ENCODE measurements at regions not wholly inside any gene's neighbourhood (a gene's known extent, or its start where the extent isn't known, plus 50 kb on each side); places are given as distances from the start of the nearest gene placed in this dataset.
A peak's percentile ranks its signal among the peaks of the same experiment; 100 is the strongest.

DNA sequence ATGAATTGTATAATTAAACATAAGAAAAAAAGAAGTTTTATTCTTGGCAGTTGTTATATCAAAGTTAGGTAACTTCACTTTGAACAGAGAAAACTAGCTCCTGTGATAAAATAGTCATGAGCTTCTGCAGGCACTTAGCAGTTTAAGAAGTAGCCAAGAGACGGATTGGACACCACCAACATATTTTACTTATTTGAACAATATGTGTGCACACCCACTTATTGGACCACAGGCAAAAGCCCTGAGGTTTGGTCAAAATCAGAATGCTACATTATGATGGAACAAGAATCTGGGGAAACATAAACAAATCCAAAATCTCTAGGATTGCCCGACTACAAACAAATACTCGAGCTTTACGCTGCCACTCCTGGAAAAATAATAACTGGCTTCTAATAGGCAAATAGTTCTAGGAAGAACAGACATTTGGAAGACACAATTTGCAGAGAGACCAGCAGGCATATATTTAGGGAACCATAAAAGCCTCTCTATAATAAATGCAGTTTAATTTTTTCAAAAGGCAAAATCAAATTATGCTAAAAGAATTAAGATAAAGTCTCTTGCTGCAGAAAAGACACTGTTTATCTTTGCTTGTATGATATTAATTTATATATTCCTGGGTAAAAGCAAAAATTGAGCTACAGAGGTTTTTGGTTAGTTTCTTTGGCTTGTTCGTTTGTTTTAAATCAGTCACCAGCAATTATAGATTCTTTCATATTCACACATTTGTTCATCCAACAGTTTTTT, 117.9 kb downstream of the CDC42EP3 start:
- ATAC-seq, result no peak
- no peaks in the 10 kb centered on the region for H3K36me3 ChIP-seq (ENCODE audit: control insufficient read depth, insufficient read depth, low read length)
- no peak for FAIRE-seq
- no peak overlapping the region for H3K9ac ChIP-seq (ENCODE audit: insufficient read depth in 1 of 2, low read depth in 2 of 2, low read length in 2 of 2)
- ChIA-PET POLR2A (no interaction called here), CTCF (ENCODE audit: low intra/inter-chr PET ratio) (no interaction called here)
- DNase-seq (ENCODE audit: extremely low read depth in 1 of 4, low spot score in 3 of 4), result no peak
- H4K20me1 ChIP-seq (replicated peaks; ENCODE audit: control insufficient read depth, insufficient read depth, low read length), result no peaks in the 10 kb centered on the region
- WGBS (ENCODE audit: insufficient coverage, low coverage, missing lambda C conversion rate), result 56% methylated on average over 5 of the region's 5 CpGs
- no peaks in the 10 kb centered on the region for H3K9me3 ChIP-seq (replicated peaks; ENCODE audit: control insufficient read depth, insufficient read depth, low read depth, low read length)
- 0 out of 2 replicates have a peak overlapping the region, but pooled peaks have one; percentile 30 for H2AFZ ChIP-seq (ENCODE audit: low read depth, low read length)
- no peak overlapping the region for H3K4me3 ChIP-seq
- no peaks in the 10 kb centered on the region for H3K27me3 ChIP-seq (ENCODE audit: control insufficient read depth in 2 of 2, insufficient read depth in 2 of 2, low read length in 2 of 2)
- H3K4me2 ChIP-seq (ENCODE audit: insufficient read depth, low read length), result no peak overlapping the region
- no TSS peak for BruUV-seq (replicated peaks)
- intact Hi-C loops (cut with micrococcal nuclease) (no loop called here), in situ Hi-C loops (cut with MboI) (no loop called here)
- no peaks in the 10 kb centered on the region for H3K79me2 ChIP-seq (ENCODE audit: control insufficient read depth, insufficient read depth, low read length)
- peaks cover 0 to 3% of the 10 kb centered on the region in 2 experiments; a peak in 2 of 5 replicates for H3K4me1 ChIP-seq (replicated peaks in 1 of 2; ENCODE audit: control insufficient read depth in 2 of 2, insufficient read depth in 2 of 2, low read length in 2 of 2)
- no peak overlapping the region for H3K27ac ChIP-seq (ENCODE audit: extremely low read depth, low read depth, low read length)
- H3K9me1 ChIP-seq (ENCODE audit: control insufficient read depth, insufficient read depth, low read length), result no peaks in the 10 kb centered on the region
- TF ChIP-seq, protein P1, sequence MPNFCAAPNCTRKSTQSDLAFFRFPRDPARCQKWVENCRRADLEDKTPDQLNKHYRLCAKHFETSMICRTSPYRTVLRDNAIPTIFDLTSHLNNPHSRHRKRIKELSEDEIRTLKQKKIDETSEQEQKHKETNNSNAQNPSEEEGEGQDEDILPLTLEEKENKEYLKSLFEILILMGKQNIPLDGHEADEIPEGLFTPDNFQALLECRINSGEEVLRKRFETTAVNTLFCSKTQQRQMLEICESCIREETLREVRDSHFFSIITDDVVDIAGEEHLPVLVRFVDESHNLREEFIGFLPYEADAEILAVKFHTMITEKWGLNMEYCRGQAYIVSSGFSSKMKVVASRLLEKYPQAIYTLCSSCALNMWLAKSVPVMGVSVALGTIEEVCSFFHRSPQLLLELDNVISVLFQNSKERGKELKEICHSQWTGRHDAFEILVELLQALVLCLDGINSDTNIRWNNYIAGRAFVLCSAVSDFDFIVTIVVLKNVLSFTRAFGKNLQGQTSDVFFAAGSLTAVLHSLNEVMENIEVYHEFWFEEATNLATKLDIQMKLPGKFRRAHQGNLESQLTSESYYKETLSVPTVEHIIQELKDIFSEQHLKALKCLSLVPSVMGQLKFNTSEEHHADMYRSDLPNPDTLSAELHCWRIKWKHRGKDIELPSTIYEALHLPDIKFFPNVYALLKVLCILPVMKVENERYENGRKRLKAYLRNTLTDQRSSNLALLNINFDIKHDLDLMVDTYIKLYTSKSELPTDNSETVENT (CRISPR knock-in tag; IDR thresholded peaks at IDR 0.05), result no peak
- no peak for TF ChIP-seq ZNF79 (CRISPR knock-in tag; IDR thresholded peaks at IDR 0.05; ENCODE audit: low read depth)
- no peak for TF ChIP-seq ZNF830 (CRISPR knock-in tag; IDR thresholded peaks at IDR 0.05)
- TF ChIP-seq SMAD3 (CRISPR knock-in tag; conservative IDR thresholded peaks at IDR 0.05), result no peak
- TF ChIP-seq RAD21 (CRISPR knock-in tag; conservative IDR thresholded peaks at IDR 0.05 in 1 of 2, IDR thresholded peaks at IDR 0.05 in 1 of 2), result no peak
- TF ChIP-seq, protein P2, sequence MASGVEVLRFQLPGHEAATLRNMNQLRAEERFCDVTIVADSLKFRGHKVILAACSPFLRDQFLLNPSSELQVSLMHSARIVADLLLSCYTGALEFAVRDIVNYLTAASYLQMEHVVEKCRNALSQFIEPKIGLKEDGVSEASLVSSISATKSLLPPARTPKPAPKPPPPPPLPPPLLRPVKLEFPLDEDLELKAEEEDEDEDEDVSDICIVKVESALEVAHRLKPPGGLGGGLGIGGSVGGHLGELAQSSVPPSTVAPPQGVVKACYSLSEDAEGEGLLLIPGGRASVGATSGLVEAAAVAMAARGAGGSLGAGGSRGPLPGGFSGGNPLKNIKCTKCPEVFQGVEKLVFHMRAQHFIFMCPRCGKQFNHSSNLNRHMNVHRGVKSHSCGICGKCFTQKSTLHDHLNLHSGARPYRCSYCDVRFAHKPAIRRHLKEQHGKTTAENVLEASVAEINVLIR (CRISPR knock-in tag; IDR thresholded peaks at IDR 0.05), result no peak
- no peak for TF ChIP-seq CBX5 (IDR thresholded peaks at IDR 0.05; ENCODE audit: borderline replicate concordance, low read depth)
- no peak for TF ChIP-seq SMARCB1 (IDR thresholded peaks at IDR 0.05; ENCODE audit: insufficient read length, low read depth)
- TF ChIP-seq, protein P3, sequence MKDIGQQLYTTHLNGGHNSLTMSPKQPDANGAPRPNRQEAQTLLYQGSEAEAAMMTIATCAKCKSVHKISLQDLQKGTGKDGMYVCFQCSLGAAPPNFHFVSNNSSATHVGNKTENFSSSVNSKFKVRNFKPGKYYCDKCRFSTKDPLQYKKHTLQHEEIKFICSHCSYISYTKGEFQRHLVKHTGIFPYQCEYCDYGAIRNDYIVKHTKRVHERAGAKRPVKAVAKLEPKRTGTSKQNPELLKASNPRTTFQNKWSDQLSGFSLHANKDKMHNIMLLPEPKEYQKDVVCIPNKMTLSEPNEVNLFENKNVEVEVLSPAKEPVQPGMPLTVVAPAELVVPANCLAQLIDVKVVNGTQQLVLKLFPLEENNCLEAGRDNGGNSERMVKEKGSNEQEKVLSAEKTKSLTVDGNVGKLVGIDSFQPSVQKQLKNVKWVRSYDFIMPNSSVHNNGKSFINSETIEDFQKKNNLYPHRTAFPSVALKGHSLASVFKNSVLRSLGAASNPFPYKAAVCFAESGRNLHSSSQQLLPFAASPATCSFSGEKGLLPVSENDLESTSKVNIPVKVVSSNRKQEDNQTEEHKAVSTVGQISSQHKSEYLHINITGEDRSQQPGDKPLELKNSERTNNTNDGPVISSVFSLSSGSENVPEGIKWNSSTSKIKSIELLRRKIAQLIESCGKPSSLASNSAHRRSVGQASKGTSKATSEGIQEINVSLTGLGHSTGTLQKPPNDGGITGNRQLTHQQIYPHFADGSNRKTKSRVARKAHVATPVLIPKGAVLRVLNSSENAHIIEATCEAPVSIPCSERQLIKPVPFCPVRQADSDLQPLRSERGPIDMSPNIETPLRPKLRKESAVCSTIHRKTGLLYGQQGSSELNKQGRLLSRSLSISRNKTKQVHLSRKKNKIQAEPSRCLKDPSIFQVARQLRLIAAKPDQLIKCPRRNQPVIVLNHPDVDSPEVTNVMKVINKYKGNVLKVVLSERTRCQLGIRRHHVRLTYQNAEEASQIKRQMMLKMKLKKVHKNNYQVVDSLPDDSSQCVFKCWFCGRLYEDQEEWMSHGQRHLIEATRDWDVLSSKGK (CRISPR knock-in tag; IDR thresholded peaks at IDR 0.05), result no peak
- TF ChIP-seq, protein P4, sequence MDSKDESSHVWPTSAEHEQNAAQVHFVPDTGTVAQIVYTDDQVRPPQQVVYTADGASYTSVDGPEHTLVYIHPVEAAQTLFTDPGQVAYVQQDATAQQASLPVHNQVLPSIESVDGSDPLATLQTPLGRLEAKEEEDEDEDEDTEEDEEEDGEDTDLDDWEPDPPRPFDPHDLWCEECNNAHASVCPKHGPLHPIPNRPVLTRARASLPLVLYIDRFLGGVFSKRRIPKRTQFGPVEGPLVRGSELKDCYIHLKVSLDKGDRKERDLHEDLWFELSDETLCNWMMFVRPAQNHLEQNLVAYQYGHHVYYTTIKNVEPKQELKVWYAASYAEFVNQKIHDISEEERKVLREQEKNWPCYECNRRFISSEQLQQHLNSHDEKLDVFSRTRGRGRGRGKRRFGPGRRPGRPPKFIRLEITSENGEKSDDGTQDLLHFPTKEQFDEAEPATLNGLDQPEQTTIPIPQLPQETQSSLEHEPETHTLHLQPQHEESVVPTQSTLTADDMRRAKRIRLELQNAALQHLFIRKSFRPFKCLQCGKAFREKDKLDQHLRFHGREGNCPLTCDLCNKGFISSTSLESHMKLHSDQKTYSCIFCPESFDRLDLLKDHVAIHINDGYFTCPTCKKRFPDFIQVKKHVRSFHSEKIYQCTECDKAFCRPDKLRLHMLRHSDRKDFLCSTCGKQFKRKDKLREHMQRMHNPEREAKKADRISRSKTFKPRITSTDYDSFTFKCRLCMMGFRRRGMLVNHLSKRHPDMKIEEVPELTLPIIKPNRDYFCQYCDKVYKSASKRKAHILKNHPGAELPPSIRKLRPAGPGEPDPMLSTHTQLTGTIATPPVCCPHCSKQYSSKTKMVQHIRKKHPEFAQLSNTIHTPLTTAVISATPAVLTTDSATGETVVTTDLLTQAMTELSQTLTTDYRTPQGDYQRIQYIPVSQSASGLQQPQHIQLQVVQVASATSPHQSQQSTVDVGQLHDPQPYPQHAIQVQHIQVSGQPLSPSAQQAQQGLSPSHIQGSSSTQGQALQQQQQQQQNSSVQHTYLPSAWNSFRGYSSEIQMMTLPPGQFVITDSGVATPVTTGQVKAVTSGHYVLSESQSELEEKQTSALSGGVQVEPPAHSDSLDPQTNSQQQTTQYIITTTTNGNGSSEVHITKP (IDR thresholded peaks at IDR 0.05; ENCODE audit: partially characterized antibody), result no peak
- no peak for TF ChIP-seq ERF (CRISPR knock-in tag; IDR thresholded peaks at IDR 0.05)

All from K562 (cell line).